GM12878 (cell line): ENCODE measurements at regions not wholly inside any gene's neighbourhood (a gene's known extent, or its start where the extent isn't known, plus 50 kb on each side); places are given as distances from the start of the nearest gene placed in this dataset.

Experiments
- ATAC-seq: fragments of 200-7000 bp; cut with Tn5 transposase; 3 replicates; pipeline ENCODE4 v1.9.1; 2020; ENCODE audit warnings: mild to moderate bottlenecking, moderate library complexity
- BruUV-seq: library from RNA; stranded (reverse); fragments of 400-500 nt; replicated peaks from 2 replicates; lab custom pipeline; 2021; lab: Mats Ljungman, UMichigan
- CTCF ChIA-PET: fragments of 300-600 bp; sonication (Branson Sonifier 250); formaldehyde crosslinking; extraction: SDS; loops from one replicate; lab custom pipeline; 2021; ENCODE audit warnings: inconsistent platforms; lab: Yijun Ruan, JAX
- POLR2A ChIA-PET: fragments of 350-600 bp; formaldehyde crosslinking; extraction: SDS; loops from one replicate; lab custom pipeline; 2021; ENCODE audit warnings: inconsistent platforms; lab: Charles Lee
- RAD21 ChIA-PET: fragments of 300-600 bp; sonication (Branson Sonifier 250); formaldehyde crosslinking; loops from one replicate; lab custom pipeline; 2023; ENCODE audit warnings: antibody characterized with exemption; ENCODE audit not compliant: unreplicated experiment; lab: Charles Lee
- SMC1A ChIA-PET: fragments of 300-600 bp; sonication (Branson Sonifier 250); formaldehyde crosslinking; loops from one replicate; lab custom pipeline; 2023; ENCODE audit not compliant: unreplicated experiment, uncharacterized antibody; lab: Charles Lee
- DNase-seq: peaks from one replicate; pipeline ENCODE4 v3.0.0-alpha.2; 2011; ENCODE audit warnings: low read depth, low spot score
- FAIRE-seq: peaks from 3 replicates; lab custom pipeline; 2011; peaks lifted over from hg19 to GRCh38; lab: Jason Lieb, UNC
- H2AFZ ChIP-seq: 2 replicates; pipeline ENCODE4 v1.6.0; 2011; ENCODE audit warnings: low read depth, low read length, control low read depth; ENCODE audit not compliant: control insufficient read depth
- H3K27ac ChIP-seq: 2 replicates; pipeline ENCODE4 v1.5.1; 2011; ENCODE audit warnings: control low read depth; ENCODE audit not compliant: control insufficient read depth, insufficient read depth
- H3K27me3 ChIP-seq, 2 experiments: replicated peaks in 1 of 2; 2 replicates each; pipeline versions ENCODE4 v1.6.0 to v1.6.1; 2011; ENCODE audit warnings: low read length in 1 of 2; ENCODE audit not compliant: control insufficient read depth in 2 of 2, insufficient read depth in 2 of 2
- H3K36me3 ChIP-seq, 2 experiments: 2 replicates each; pipeline ENCODE4 v1.5.1; 2011; ENCODE audit warnings: low read length in 1 of 2; ENCODE audit not compliant: control insufficient read depth in 2 of 2, insufficient read depth in 2 of 2
- H3K4me1 ChIP-seq: 2 replicates; pipeline ENCODE4 v1.6.1; 2011; ENCODE audit warnings: mild to moderate bottlenecking, low read length, moderate library complexity, mixed read lengths; ENCODE audit not compliant: control insufficient read depth, insufficient read depth
- H3K4me2 ChIP-seq: 2 replicates; pipeline ENCODE4 v1.6.0; 2011; ENCODE audit warnings: control low read depth; ENCODE audit not compliant: control insufficient read depth, insufficient read depth
- H3K4me3 ChIP-seq: fragments of 200-600 bp; sonication (generic); 2 replicates; pipeline ENCODE4 v1.5.1; 2016
- H3K79me2 ChIP-seq: 2 replicates; pipeline ENCODE4 v1.6.0; 2011; ENCODE audit warnings: low read length; ENCODE audit not compliant: control insufficient read depth, insufficient read depth
- H3K9ac ChIP-seq: 2 replicates; pipeline ENCODE4 v1.8.0; 2011; ENCODE audit warnings: low read length, control low read depth, mixed read lengths; ENCODE audit not compliant: control insufficient read depth, insufficient read depth
- H3K9me3 ChIP-seq: replicated peaks from 3 replicates; pipeline ENCODE4 v1.5.1; 2011; ENCODE audit warnings: mild to moderate bottlenecking, low read length; ENCODE audit not compliant: control insufficient read depth, insufficient read depth
- H4K20me1 ChIP-seq: 2 replicates; pipeline ENCODE4 v1.6.0; 2011; ENCODE audit not compliant: control insufficient read depth, insufficient read depth
- BCL11A ChIP-seq: IDR thresholded peaks from 2 replicates; pipeline ENCODE4 v1.6.1; 2011; ENCODE audit warnings: low read depth, low read length
- BHLHE40 ChIP-seq, 2 experiments: fragments of 450-650 bp in 1 of 2; IDR thresholded peaks; 2 replicates each; pipeline ENCODE4 v1.6.1; 2011 to 2017; ENCODE audit warnings: low read depth in 2 of 2, borderline replicate concordance in 1 of 2, improper control_type of control experiment in 1 of 2, low read length in 1 of 2, mild to moderate bottlenecking in 1 of 2
- HDAC6 ChIP-seq: fragments of 200-600 bp; sonication (generic); IDR thresholded peaks from one replicate; pipeline ENCODE4 v1.8.0; 2017; ENCODE audit warnings: antibody characterized with exemption; ENCODE audit not compliant: unreplicated experiment
- IRF4 ChIP-seq: IDR thresholded peaks from 2 replicates; pipeline ENCODE4 v1.6.1; 2011; ENCODE audit warnings: low read depth, low read length
- KDM1A ChIP-seq: fragments of 200-600 bp; sonication (generic); IDR thresholded peaks from 2 replicates; pipeline ENCODE4 v1.6.1; 2016; ENCODE audit warnings: borderline replicate concordance
- NKRF ChIP-seq: fragments of 450-650 bp; conservative IDR thresholded peaks from 2 replicates; pipeline ENCODE4 v1.6.1; 2017; ENCODE audit warnings: mild to moderate bottlenecking, moderate library complexity
- NR2C2 ChIP-seq: IDR thresholded peaks from 2 replicates; pipeline ENCODE4 v1.6.1; 2011; ENCODE audit warnings: borderline replicate concordance, low read depth; ENCODE audit not compliant: control insufficient read depth, insufficient read length
- PML ChIP-seq: IDR thresholded peaks from 2 replicates; pipeline ENCODE4 v1.6.1; 2012; ENCODE audit warnings: low read length, inconsistent platforms
- POLR2AphosphoS2 ChIP-seq: IDR thresholded peaks from 2 replicates; pipeline ENCODE4 v1.6.1; 2011; ENCODE audit warnings: low read depth, mild to moderate bottlenecking, low read length, improper control_type of control experiment, moderate library complexity
- TARDBP ChIP-seq: IDR thresholded peaks from 2 replicates; pipeline ENCODE4 v1.6.1; 2016; ENCODE audit warnings: borderline replicate concordance
- USF2 ChIP-seq: IDR thresholded peaks from 2 replicates; pipeline ENCODE4 v1.6.1; 2011; ENCODE audit warnings: low read depth, low read length, improper control_type of control experiment, borderline replicate concordance
- ZBTB33 ChIP-seq: fragments of 450-650 bp; IDR thresholded peaks from 2 replicates; pipeline ENCODE4 v1.6.1; 2017; ENCODE audit warnings: mild to moderate bottlenecking
- ZNF274 ChIP-seq: IDR thresholded peaks from one replicate; pipeline ENCODE4 v1.8.0; 2011; ENCODE audit not compliant: insufficient read length, insufficient read depth
- ZNF687 ChIP-seq: fragments of 450-650 bp; IDR thresholded peaks from 2 replicates; pipeline ENCODE4 v1.6.1; 2017; ENCODE audit warnings: mild to moderate bottlenecking, moderate library complexity
- WGBS: methylation state at CpG from one replicate; pipeline ENCODE4 v1.1.6; 2016; ENCODE audit warnings: low lambda C conversion rate; ENCODE audit not compliant: insufficient replicate concordance, insufficient coverage; ENCODE audit errors: missing lambda C conversion rate; 5-methylcytosine and 5-hydroxymethylcytosine counted together
- in situ Hi-C: fragments of 300-500 bp; cut with MboI; formaldehyde crosslinking; loops from 9 replicates; pipeline ENCODE4 v1.14.3; 2018; ENCODE audit warnings: mixed read lengths
- intact Hi-C: fragments of 100-400 bp; cut with micrococcal nuclease; formaldehyde crosslinking; loops from one replicate; pipeline ENCODE4 v1.14.2; 2022; ENCODE audit not compliant: unreplicated experiment
- TF ChIP-seq, protein P1 (sequence below): fragments of 450-650 bp; IDR thresholded peaks from 2 replicates; pipeline ENCODE4 v1.6.1; 2016; ENCODE audit warnings: mild to moderate bottlenecking

DNA sequence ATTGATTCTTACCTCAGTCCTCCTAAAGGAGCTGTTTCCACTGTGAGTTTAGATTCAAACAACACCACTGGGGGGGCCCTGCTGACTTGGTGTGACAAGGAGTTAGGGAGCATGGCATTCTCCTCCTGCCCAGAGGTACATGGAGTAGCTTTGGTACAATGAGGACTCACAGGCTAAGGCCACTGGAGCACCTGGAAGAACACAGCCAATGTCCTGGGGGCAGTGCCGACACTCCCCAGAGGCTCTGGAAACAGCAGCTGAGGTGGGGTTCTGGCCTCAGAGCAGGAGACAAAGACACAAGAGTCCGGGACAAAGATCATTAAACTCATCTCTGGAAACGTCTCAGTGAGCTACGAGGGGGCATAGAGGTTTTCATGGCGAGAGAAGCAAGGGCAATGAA lies 69.7 kb upstream of the POMGNT2 start:
- DNase-seq (no peak), ATAC-seq (no peak), FAIRE-seq (no peak)
- Histone ChIP-seq H3K36me3 (no peaks in the 10 kb centered on the region), H3K9me3 (no peaks in the 10 kb centered on the region), H4K20me1 (no peaks in the 10 kb centered on the region), H2AFZ (no peak overlapping the region), H3K4me1 (peaks cover 10% of the 10 kb centered on the region), H3K79me2 (no peaks in the 10 kb centered on the region), H3K27ac (no peak overlapping the region), H3K9ac (no peak overlapping the region), H3K4me3 (no peak overlapping the region), H3K27me3 (no peaks in the 10 kb centered on the region), H3K4me2 (no peak overlapping the region)
- BruUV-seq, result no TSS peak
- ChIA-PET POLR2A (no interaction called here), CTCF (interaction anchor here (0.9 to 1.4 kb wide), 3 partner anchors 15 to 213 kb away, joined by 3 to 4 read pairs (median 3); no protein-coding TSS in a partner anchor), SMC1A (interaction anchor here (1.6 to 2.3 kb wide), 3 partner anchors 9 to 13 kb away, joined by 4 to 11 read pairs (median 9); no protein-coding TSS in a partner anchor), RAD21 (interaction anchor here (0.7 to 1.0 kb wide), 2 partner anchors 13 to 114 kb away, joined by 3 read pairs; no protein-coding TSS in a partner anchor)
- in situ Hi-C loops (no loop called here), intact Hi-C loops (no loop called here)
- WGBS, result 56% methylated on average over 5 of the region's 5 CpGs
- TF ChIP-seq POLR2AphosphoS2 (no peak), HDAC6 (no peak), USF2 (no peak), IRF4 (no peak), BCL11A (no peak), BHLHE40 (IDR thresholded peaks at IDR 0.05; ENCODE audit: borderline replicate concordance in 1 of 2, low read depth in 2 of 2, low read length in 1 of 2) (no peak), PML (no peak), ZNF274 (no peak), KDM1A (no peak), TARDBP (no peak), NKRF (no peak), ZBTB33 (no peak), NR2C2 (no peak), ZNF687 (no peak)
- TF ChIP-seq, protein P1, sequence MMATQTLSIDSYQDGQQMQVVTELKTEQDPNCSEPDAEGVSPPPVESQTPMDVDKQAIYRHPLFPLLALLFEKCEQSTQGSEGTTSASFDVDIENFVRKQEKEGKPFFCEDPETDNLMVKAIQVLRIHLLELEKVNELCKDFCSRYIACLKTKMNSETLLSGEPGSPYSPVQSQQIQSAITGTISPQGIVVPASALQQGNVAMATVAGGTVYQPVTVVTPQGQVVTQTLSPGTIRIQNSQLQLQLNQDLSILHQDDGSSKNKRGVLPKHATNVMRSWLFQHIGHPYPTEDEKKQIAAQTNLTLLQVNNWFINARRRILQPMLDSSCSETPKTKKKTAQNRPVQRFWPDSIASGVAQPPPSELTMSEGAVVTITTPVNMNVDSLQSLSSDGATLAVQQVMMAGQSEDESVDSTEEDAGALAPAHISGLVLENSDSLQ, result no peak
